GM12872 (cell line): ENCODE measurements at regions not wholly inside any gene's neighbourhood (a gene's known extent, or its start where the extent isn't known, plus 50 kb on each side); places are given as distances from the start of the nearest gene placed in this dataset.

Experiments used
- TF ChIP-seq, protein P1 (sequence below): IDR thresholded peaks from 3 replicates; pipeline ENCODE4 v1.5.1; 2011; ENCODE audit warnings: low read depth, mild to moderate bottlenecking, low read length, moderate library complexity; ENCODE audit not compliant: insufficient read depth

DNA sequence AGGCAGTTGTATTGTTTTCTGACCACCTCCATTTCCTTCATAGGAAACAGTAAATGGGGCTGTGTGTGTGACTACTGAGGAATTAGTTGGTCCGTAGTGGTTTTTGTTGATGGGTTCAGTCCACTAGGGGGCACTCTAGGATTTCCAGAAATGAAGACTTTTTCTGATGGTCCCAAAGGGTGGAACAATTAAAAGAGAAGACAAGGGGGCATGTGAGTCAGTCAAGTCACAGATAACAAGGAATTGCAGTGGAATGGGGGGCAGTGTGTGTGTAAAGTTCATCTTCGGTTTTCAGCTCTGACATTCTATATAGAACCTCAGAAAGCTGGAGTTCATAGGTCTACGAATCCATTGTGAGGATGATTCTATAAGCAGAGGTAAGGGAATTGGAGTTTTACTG lies 186.6 kb upstream of the OR4E1 start:
- TF ChIP-seq, protein P1, sequence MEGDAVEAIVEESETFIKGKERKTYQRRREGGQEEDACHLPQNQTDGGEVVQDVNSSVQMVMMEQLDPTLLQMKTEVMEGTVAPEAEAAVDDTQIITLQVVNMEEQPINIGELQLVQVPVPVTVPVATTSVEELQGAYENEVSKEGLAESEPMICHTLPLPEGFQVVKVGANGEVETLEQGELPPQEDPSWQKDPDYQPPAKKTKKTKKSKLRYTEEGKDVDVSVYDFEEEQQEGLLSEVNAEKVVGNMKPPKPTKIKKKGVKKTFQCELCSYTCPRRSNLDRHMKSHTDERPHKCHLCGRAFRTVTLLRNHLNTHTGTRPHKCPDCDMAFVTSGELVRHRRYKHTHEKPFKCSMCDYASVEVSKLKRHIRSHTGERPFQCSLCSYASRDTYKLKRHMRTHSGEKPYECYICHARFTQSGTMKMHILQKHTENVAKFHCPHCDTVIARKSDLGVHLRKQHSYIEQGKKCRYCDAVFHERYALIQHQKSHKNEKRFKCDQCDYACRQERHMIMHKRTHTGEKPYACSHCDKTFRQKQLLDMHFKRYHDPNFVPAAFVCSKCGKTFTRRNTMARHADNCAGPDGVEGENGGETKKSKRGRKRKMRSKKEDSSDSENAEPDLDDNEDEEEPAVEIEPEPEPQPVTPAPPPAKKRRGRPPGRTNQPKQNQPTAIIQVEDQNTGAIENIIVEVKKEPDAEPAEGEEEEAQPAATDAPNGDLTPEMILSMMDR = peak; percentile 62

DNA sequence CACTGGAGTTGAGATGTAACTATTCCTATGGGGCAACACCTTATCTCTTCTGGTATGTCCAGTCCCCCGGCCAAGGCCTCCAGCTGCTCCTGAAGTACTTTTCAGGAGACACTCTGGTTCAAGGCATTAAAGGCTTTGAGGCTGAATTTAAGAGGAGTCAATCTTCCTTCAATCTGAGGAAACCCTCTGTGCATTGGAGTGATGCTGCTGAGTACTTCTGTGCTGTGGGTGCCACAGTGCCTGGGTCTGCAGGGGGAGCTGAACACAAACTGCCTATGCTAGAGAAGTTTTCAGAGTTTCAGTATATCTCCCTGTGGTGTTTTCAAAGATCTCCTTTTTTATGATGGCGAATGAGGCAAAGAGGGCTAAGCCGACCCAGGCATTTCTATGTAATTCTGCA lies 179.2 kb upstream of the OR4E1 start:
- TF ChIP-seq, protein P1 = no peak

DNA sequence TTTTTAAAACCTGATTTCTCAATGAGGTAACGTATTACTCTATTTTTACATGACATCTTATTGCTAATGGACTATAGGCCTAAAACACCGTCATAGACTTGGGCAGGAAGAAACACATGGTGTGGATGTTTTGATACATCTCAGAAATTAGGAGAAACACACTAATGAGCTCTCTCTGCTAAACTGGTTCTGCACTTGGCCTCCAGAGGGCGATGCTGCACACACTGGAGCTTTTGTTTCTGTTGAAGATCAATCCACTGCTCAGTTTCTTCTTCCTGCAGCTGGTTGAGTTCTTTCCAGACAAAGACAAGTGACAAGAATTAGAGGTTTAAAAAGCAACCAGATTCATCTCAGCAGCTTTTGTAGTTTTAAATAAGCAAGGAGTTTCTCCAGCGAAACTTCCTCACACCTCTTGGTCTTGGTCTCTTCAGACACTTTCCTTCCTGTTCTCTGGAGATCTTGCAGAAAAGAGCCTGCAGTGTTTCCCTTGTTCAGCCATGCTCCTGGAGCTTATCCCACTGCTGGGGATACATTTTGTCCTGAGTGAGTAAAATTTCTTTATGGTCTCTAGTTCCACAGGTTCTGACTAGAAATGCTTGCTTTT lies 178.5 kb upstream of the OR4E1 start:
- TF ChIP-seq, protein P1 = peak; percentile 93

DNA sequence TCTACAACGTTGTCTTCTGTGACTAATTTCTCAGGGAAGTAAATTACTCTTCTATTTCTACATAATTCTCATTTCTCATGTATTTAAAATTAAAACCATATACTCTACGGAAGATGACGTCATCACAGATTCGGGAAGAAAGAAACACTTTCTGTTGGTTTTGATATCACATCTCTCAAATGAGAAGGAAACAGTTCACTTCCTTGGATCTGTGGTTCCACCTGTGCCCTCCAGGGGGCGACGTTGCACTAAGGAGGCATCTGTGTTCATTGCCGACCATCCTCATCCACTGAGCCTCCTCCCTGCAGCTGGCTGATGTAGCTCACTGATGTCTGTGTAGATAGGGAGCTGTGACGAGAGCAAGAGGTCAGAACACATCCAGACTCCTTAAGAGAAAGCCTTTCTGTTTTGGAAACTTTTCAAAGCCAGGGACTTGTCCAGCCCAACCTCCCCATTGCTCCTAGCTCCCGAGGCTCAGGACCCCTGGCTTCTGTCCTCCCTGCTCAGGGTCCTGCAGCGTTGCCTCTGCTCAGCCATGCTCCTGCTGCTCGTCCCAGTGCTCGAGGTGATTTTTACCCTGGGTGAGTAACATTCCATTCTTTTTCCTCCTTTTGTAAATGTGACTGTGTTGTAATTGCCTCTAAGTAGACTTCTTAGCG lies 172.7 kb upstream of the OR4E1 start:
- TF ChIP-seq, protein P1 = peak; percentile 78

DNA sequence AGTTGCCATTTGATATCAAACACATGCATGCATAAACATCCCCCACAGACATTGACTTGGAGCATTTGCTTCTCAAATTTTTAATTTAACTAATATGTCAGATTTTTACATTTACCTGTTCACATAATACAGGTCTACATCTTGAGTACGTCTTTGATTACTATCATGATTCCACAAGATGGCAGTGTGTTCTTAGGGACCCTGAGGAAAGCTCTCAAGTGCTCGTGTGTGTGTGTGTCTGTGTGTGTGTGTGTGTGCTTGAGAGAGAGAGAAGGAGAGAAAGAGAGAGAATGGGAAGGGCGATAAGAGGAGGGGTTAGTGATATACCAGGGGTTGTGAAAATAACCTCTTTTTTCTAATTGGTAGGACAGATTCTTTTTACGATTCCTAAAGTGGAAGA lies 167.1 kb upstream of the OR4E1 start:
- TF ChIP-seq, protein P1 = no peak

DNA sequence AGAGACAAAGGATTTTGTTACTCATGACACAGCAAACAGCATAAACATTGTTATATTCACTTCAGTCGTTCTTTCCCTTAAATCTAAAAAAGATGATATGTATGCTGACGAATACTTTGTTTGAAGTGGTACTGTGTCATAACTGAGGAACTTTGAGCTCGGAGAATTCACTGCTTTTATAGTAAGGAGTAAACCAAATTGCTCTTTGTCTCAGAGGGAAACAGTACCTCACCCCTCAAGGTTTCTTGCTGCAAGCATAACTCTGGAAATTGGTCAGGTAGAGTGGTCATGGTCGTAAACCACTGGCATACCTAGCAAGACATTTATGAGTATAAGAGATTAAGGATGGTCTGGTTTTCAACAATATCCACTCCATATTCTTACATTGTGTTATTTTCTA lies 160.2 kb upstream of the OR4E1 start:
- TF ChIP-seq, protein P1 = no peak

DNA sequence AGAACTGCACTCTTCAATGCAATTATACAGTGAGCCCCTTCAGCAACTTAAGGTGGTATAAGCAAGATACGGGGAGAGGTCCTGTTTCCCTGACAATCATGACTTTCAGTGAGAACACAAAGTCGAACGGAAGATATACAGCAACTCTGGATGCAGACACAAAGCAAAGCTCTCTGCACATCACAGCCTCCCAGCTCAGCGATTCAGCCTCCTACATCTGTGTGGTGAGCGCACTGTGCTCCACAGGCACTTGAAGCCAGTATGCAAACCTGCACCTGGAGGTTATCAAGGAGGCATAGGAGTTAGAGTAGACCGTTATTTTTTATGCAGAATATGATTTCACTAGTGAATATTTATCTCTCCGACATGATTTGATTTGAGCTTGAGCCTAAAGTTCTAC lies 152.2 kb upstream of the OR4E1 start:
- TF ChIP-seq, protein P1 = no peak
